ENCODE measurements at regions not wholly inside any gene's neighbourhood (a gene's known extent, or its start where the extent isn't known, plus 50 kb on each side); places are given as distances from the start of the nearest gene placed in this dataset.

DNA sequence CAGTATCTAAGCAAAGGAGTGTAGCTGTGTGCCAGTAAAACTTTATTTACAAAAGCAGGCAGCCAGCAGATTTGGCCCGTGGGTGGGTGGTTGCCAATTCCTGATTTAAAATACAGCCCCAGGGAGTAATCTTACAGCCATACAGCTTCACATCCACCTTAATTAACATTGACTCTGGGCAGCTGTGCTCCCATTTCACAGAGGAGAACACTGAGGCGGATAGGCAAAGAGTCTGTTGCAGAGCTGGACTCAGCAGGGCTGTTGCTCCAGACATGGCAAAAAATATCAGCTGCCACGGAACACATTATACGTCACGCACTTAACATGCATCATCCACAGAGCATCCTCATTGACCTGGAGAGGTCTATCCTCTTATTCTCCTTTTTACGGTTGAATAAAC, 289.9 kb downstream of the DHX35 start:
- TF ChIP-seq, protein P1, sequence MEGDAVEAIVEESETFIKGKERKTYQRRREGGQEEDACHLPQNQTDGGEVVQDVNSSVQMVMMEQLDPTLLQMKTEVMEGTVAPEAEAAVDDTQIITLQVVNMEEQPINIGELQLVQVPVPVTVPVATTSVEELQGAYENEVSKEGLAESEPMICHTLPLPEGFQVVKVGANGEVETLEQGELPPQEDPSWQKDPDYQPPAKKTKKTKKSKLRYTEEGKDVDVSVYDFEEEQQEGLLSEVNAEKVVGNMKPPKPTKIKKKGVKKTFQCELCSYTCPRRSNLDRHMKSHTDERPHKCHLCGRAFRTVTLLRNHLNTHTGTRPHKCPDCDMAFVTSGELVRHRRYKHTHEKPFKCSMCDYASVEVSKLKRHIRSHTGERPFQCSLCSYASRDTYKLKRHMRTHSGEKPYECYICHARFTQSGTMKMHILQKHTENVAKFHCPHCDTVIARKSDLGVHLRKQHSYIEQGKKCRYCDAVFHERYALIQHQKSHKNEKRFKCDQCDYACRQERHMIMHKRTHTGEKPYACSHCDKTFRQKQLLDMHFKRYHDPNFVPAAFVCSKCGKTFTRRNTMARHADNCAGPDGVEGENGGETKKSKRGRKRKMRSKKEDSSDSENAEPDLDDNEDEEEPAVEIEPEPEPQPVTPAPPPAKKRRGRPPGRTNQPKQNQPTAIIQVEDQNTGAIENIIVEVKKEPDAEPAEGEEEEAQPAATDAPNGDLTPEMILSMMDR (IDR thresholded peaks at IDR 0.05; ENCODE audit: low read depth, low read length, poor library complexity, severe bottlenecking), result no peak
- no peak for TF ChIP-seq EZH2phosphoT487 (IDR thresholded peaks at IDR 0.05; ENCODE audit: borderline replicate concordance, low read length)

All from DOHH2 (cell line).